GM12872 (cell line): ENCODE measurements at regions not wholly inside any gene's neighbourhood (a gene's known extent, or its start where the extent isn't known, plus 50 kb on each side); places are given as distances from the start of the nearest gene placed in this dataset.

ENCODE experiments used
- CTCF ChIP-seq: IDR thresholded peaks from 3 replicates; pipeline ENCODE4 v1.5.1; 2011; ENCODE audit warnings: low read depth, mild to moderate bottlenecking, low read length, moderate library complexity; ENCODE audit not compliant: insufficient read depth

GRCh38 chr2:220893411-220893810, 678.7 kb downstream of the EPHA4 start:
- no peak for TF ChIP-seq CTCF

GRCh38 chr2:220894069-220894468, 678.0 kb downstream of the EPHA4 start:
- TF ChIP-seq CTCF: no peak

- no peak for TF ChIP-seq CTCF
Observed at GRCh38 chr2:220899492-220899891, 672.6 kb downstream of the EPHA4 start.

- TF ChIP-seq CTCF: no peak
Observed at GRCh38 chr2:220904015-220904414, 668.1 kb downstream of the EPHA4 start.

GRCh38 chr2:220913384-220913783, 658.7 kb downstream of the EPHA4 start:
- TF ChIP-seq CTCF: no peak

- TF ChIP-seq CTCF: no peak
Observed at GRCh38 chr2:220915092-220915623, 656.9 kb downstream of the EPHA4 start.

- no peak for TF ChIP-seq CTCF
Observed at GRCh38 chr2:220916931-220917330, 655.2 kb downstream of the EPHA4 start.
